IPS-18c (cell line): ENCODE measurements at regions not wholly inside any gene's neighbourhood (a gene's known extent, or its start where the extent isn't known, plus 50 kb on each side); places are given as distances from the start of the nearest gene placed in this dataset.
"Not testable (repeated sequence)": the region's sequence is repeated elsewhere in the genome, so short reads cannot be mapped to it uniquely, and the experiment has no call there.

Experiments
- H3K4me3 ChIP-seq: 2 replicates; pipeline ENCODE4 v1.7.0; 2013; ENCODE audit warnings: low read depth, mild to moderate bottlenecking, low read length, moderate library complexity; ENCODE audit not compliant: insufficient read depth
- H3K9me3 ChIP-seq: one replicate; pipeline ENCODE4 v1.6.1; 2013; ENCODE audit warnings: mild to moderate bottlenecking, low read length, moderate library complexity; ENCODE audit not compliant: control insufficient read depth, insufficient read depth

GRCh38 chr4:112708772-112709171 is 71.8 kb downstream of the LARP7 start:
- H3K4me3 ChIP-seq: no peak overlapping the region
- no peaks in the 10 kb centered on the region for H3K9me3 ChIP-seq

- no peaks in the 10 kb centered on the region for H3K9me3 ChIP-seq
- H3K4me3 ChIP-seq: no peak overlapping the region
Measured at GRCh38 chr4:112714922-112715901, 78.3 kb downstream of the LARP7 start.

- H3K4me3 ChIP-seq: no peak overlapping the region
- H3K9me3 ChIP-seq: no peaks in the 10 kb centered on the region
Measured at GRCh38 chr4:112717856-112718255, 80.9 kb downstream of the LARP7 start.

- Histone ChIP-seq H3K4me3 (no peak overlapping the region), H3K9me3 (no peaks in the 10 kb centered on the region)
Measured at GRCh38 chr4:112721627-112722026, 84.7 kb downstream of the LARP7 start.

GRCh38 chr4:112726041-112726440 is 89.1 kb downstream of the LARP7 start:
- no peak overlapping the region for H3K4me3 ChIP-seq

GRCh38 chr4:112727728-112728127 is 90.8 kb downstream of the LARP7 start:
- H3K9me3 ChIP-seq: not testable (repeated sequence)

More at GRCh38 chr4:112726041-112726440, 89.1 kb downstream of the LARP7 start:
- no peaks in the 10 kb centered on the region for H3K9me3 ChIP-seq

GRCh38 chr4:112731715-112732114 is 94.8 kb downstream of the LARP7 start:
- no peaks in the 10 kb centered on the region for H3K9me3 ChIP-seq
- no peak overlapping the region for H3K4me3 ChIP-seq

More at GRCh38 chr4:112727728-112728127, 90.8 kb downstream of the LARP7 start:
- not testable (repeated sequence) for H3K4me3 ChIP-seq

GRCh38 chr4:112732142-112732541 is 95.2 kb downstream of the LARP7 start:
- Histone ChIP-seq H3K4me3 (no peak overlapping the region), H3K9me3 (no peaks in the 10 kb centered on the region)

- no peaks in the 10 kb centered on the region for H3K9me3 ChIP-seq
Measured at GRCh38 chr4:112735474-112735951, 98.6 kb downstream of the LARP7 start.

GRCh38 chr4:112736718-112737135 is 99.8 kb downstream of the LARP7 start:
- Histone ChIP-seq H3K9me3 (no peaks in the 10 kb centered on the region), H3K4me3 (no peak overlapping the region)

More at GRCh38 chr4:112735474-112735951, 98.6 kb downstream of the LARP7 start:
- H3K4me3 ChIP-seq: no peak overlapping the region

GRCh38 chr4:112739442-112739841 is 102.5 kb downstream of the LARP7 start:
- Histone ChIP-seq H3K9me3 (no peaks in the 10 kb centered on the region), H3K4me3 (no peak overlapping the region)

GRCh38 chr4:112747036-112747435 is 110.1 kb downstream of the LARP7 start:
- Histone ChIP-seq H3K9me3 (no peaks in the 10 kb centered on the region), H3K4me3 (no peak overlapping the region)

- Histone ChIP-seq H3K9me3 (no peaks in the 10 kb centered on the region), H3K4me3 (no peak overlapping the region)
Measured at GRCh38 chr4:112748352-112748878, 111.5 kb downstream of the LARP7 start.

GRCh38 chr4:112750749-112751148 is 113.8 kb downstream of the LARP7 start:
- H3K9me3 ChIP-seq, H3K4me3 ChIP-seq: not testable (repeated sequence)

- H3K9me3 ChIP-seq: no peaks in the 10 kb centered on the region
- H3K4me3 ChIP-seq: no peak overlapping the region
Measured at GRCh38 chr4:112751447-112751846, 114.5 kb downstream of the LARP7 start.

- Histone ChIP-seq H3K4me3 (no peak overlapping the region), H3K9me3 (no peaks in the 10 kb centered on the region)
Measured at GRCh38 chr4:112752061-112752460, 115.1 kb downstream of the LARP7 start.

GRCh38 chr4:112752510-112752909 is 115.6 kb downstream of the LARP7 start:
- Histone ChIP-seq H3K4me3 (no peak overlapping the region), H3K9me3 (no peaks in the 10 kb centered on the region)

- H3K9me3 ChIP-seq: no peaks in the 10 kb centered on the region
Measured at GRCh38 chr4:112753333-112753732, 116.4 kb downstream of the LARP7 start.

More at GRCh38 chr4:112753333-112753732, 116.4 kb downstream of the LARP7 start:
- H3K4me3 ChIP-seq: no peak overlapping the region
